H1 (cell line): ENCODE measurements at regions not wholly inside any gene's neighbourhood (a gene's known extent, or its start where the extent isn't known, plus 50 kb on each side); places are given as distances from the start of the nearest gene placed in this dataset.

ENCODE experiments used
- CTCF ChIA-PET: fragments of 300-600 bp; sonication (Branson Sonifier 250); formaldehyde crosslinking; loops from one replicate; lab custom pipeline; 2021; ENCODE audit not compliant: partially characterized antibody; lab: Charles Lee
- POLR2A ChIA-PET: fragments of 300-600 bp; sonication (Branson Sonifier 250); formaldehyde crosslinking; loops from one replicate; lab custom pipeline; 2021; ENCODE audit warnings: inconsistent platforms; ENCODE audit not compliant: partially characterized antibody; lab: Charles Lee
- DNase-seq, 2 experiments: peaks; one replicate each; pipeline versions ENCODE4 v3.0.0 to v3.0.0-alpha.2; 2010 to 2022; ENCODE audit warnings: low spot score in 2 of 2, low read depth in 1 of 2, mixed read lengths in 1 of 2
- FAIRE-seq: peaks from 2 replicates; lab custom pipeline; 2011; peaks lifted over from hg19 to GRCh38; lab: Jason Lieb, UNC
- H2AFZ ChIP-seq: 2 replicates; pipeline ENCODE4 v1.8.1; 2012; ENCODE audit warnings: low read length, inconsistent platforms
- H2AK5ac ChIP-seq: 2 replicates; pipeline ENCODE4 v1.6.1; 2013; ENCODE audit warnings: low read depth, low read length
- H2BK120ac ChIP-seq: replicated peaks from 2 replicates; pipeline ENCODE3; 2013; ENCODE audit warnings: low read depth, low read length, inconsistent platforms
- H2BK12ac ChIP-seq: 2 replicates; pipeline ENCODE4 v1.6.1; 2013; ENCODE audit warnings: low read depth, low read length
- H2BK15ac ChIP-seq: 2 replicates; pipeline ENCODE4 v1.6.1; 2013; ENCODE audit warnings: low read length
- H2BK20ac ChIP-seq: 2 replicates; pipeline ENCODE4 v1.6.1; 2013; ENCODE audit warnings: low read length
- H2BK5ac ChIP-seq: 2 replicates; pipeline ENCODE4 v1.6.1; 2013; ENCODE audit warnings: low read depth, low read length
- H3K14ac ChIP-seq: 2 replicates; pipeline ENCODE4 v1.6.1; 2013; ENCODE audit warnings: inconsistent platforms; ENCODE audit not compliant: insufficient read length
- H3K18ac ChIP-seq: 2 replicates; pipeline ENCODE4 v1.6.1; 2013; ENCODE audit warnings: low read length; ENCODE audit errors: extremely low read depth
- H3K23ac ChIP-seq: 2 replicates; pipeline ENCODE4 v1.6.1; 2013; ENCODE audit warnings: inconsistent platforms; ENCODE audit not compliant: insufficient read length
- H3K23me2 ChIP-seq: 2 replicates; pipeline ENCODE4 v1.6.1; 2013; ENCODE audit warnings: low read depth, low read length
- H3K27ac ChIP-seq: 2 replicates; pipeline ENCODE4 v1.6.1; 2011; ENCODE audit warnings: low read depth, low read length, inconsistent platforms
- H3K27me3 ChIP-seq, 4 experiments: replicated peaks in 1 of 4; 1 replicate in 1 of 4; 2 replicates in 3 of 4; pipeline versions ENCODE4 v1.6.1 to v1.8.1; 2011 to 2013; ENCODE audit warnings: low read length in 3 of 4, mild to moderate bottlenecking in 3 of 4, inconsistent platforms in 2 of 4, mixed read lengths in 2 of 4, moderate library complexity in 1 of 4; ENCODE audit not compliant: control insufficient read depth in 3 of 4, insufficient read depth in 3 of 4; ENCODE audit errors: extremely low read depth in 1 of 4
- H3K36me3 ChIP-seq, 4 experiments: 2 replicates each; pipeline versions ENCODE4 v1.6.1 to v1.8.1; 2011 to 2013; ENCODE audit warnings: mild to moderate bottlenecking in 4 of 4, low read length in 3 of 4, moderate library complexity in 2 of 4, control low read depth in 1 of 4, inconsistent platforms in 1 of 4; ENCODE audit not compliant: insufficient read depth in 4 of 4, control insufficient read depth in 2 of 4
- H3K4ac ChIP-seq: replicated peaks from 2 replicates; pipeline ENCODE3; 2013; ENCODE audit warnings: low read length, low read depth, mixed read lengths, inconsistent platforms; ENCODE audit not compliant: insufficient read length
- H3K4me1 ChIP-seq, 4 experiments: replicated peaks in 1 of 4; 1 replicate in 1 of 4; 2 replicates in 3 of 4; pipeline versions ENCODE4 v1.6.1 to v1.8.1; 2011 to 2013; ENCODE audit warnings: low read length in 3 of 4, inconsistent platforms in 2 of 4, mixed read lengths in 1 of 4; ENCODE audit not compliant: insufficient read depth in 4 of 4, control insufficient read depth in 3 of 4
- H3K4me2 ChIP-seq, 2 experiments: 2 replicates each; pipeline versions ENCODE4 v1.6.1 to v1.8.1; 2011 to 2013; ENCODE audit warnings: low read depth in 2 of 2, low read length in 2 of 2, control low read depth in 1 of 2, inconsistent platforms in 1 of 2, mild to moderate bottlenecking in 1 of 2; ENCODE audit not compliant: insufficient read depth in 1 of 2
- H3K4me3 ChIP-seq, 4 experiments: fragments of 200-600, 300-600 bp in 1 of 4; sonication (generic), shearing (Covaris generic), sonication (Bioruptor Twin) in 1 of 4; 2 replicates each; pipeline versions ENCODE4 v1.5.1 to v1.8.1; 2011 to 2016; ENCODE audit warnings: low read length in 4 of 4, low read depth in 3 of 4, control low read depth in 2 of 4, inconsistent platforms in 2 of 4, mild to moderate bottlenecking in 2 of 4, mixed read lengths in 1 of 4, moderate library complexity in 1 of 4; ENCODE audit not compliant: insufficient read depth in 2 of 4; ENCODE audit errors: extremely low read depth in 1 of 4
- H3K56ac ChIP-seq: replicated peaks from 2 replicates; pipeline ENCODE3; 2013; ENCODE audit warnings: low read depth, mild to moderate bottlenecking, mixed read lengths, low read length, inconsistent platforms; ENCODE audit not compliant: insufficient read length
- H3K79me1 ChIP-seq: 2 replicates; pipeline ENCODE4 v1.6.1; 2013; ENCODE audit warnings: low read depth, low read length, control low read depth
- H3K79me2 ChIP-seq, 2 experiments: 2 replicates each; pipeline versions ENCODE4 v1.6.1 to v1.8.1; 2012 to 2013; ENCODE audit warnings: low read length in 2 of 2, mild to moderate bottlenecking in 2 of 2, inconsistent platforms in 1 of 2; ENCODE audit not compliant: insufficient read depth in 2 of 2, control insufficient read depth in 1 of 2
- H3K9ac ChIP-seq, 4 experiments: replicated peaks in 1 of 4; 1 replicate in 1 of 4; 2 replicates in 3 of 4; pipeline versions ENCODE4 v1.6.1 to v1.8.1; 2011 to 2013; ENCODE audit warnings: low read depth in 3 of 4, low read length in 3 of 4, control low read depth in 2 of 4, mild to moderate bottlenecking in 2 of 4, moderate library complexity in 2 of 4, inconsistent platforms in 1 of 4; ENCODE audit errors: extremely low read depth in 1 of 4
- H3K9me3 ChIP-seq, 2 experiments: 2 replicates each; pipeline versions ENCODE4 v1.6.1 to v1.8.1; 2012 to 2013; ENCODE audit warnings: mild to moderate bottlenecking in 2 of 2, moderate library complexity in 2 of 2, control low read depth in 1 of 2, inconsistent platforms in 1 of 2, low read depth in 1 of 2, low read length in 1 of 2, mixed read lengths in 1 of 2; ENCODE audit not compliant: insufficient read depth in 2 of 2
- H4K20me1 ChIP-seq, 2 experiments: replicated peaks in 1 of 2; 2 replicates each; pipeline versions ENCODE3 to v1.8.1; 2011 to 2013; ENCODE audit warnings: inconsistent platforms in 2 of 2, low read length in 2 of 2, mild to moderate bottlenecking in 1 of 2; ENCODE audit not compliant: insufficient read depth in 2 of 2, control insufficient read depth in 1 of 2
- H4K5ac ChIP-seq: 2 replicates; pipeline ENCODE4 v1.6.1; 2013; ENCODE audit warnings: low read length, low read depth, mixed read lengths, inconsistent platforms; ENCODE audit not compliant: insufficient read length
- H4K8ac ChIP-seq: 2 replicates; pipeline ENCODE4 v1.8.0; 2013; ENCODE audit warnings: mild to moderate bottlenecking, moderate library complexity, low read length, inconsistent platforms; ENCODE audit not compliant: insufficient read depth; ENCODE audit errors: extremely low read depth
- H4K91ac ChIP-seq: replicated peaks from 2 replicates; pipeline ENCODE3; 2013; ENCODE audit warnings: low read length, mixed read lengths, inconsistent platforms; ENCODE audit not compliant: insufficient read length
- CHD2 ChIP-seq: IDR thresholded peaks from 2 replicates; pipeline ENCODE4 v1.6.1; 2012; ENCODE audit warnings: low read length, improper control_type of control experiment
- KDM1A ChIP-seq: fragments of 200-600, 300-600 bp; sonication (generic); IDR thresholded peaks from 2 replicates; pipeline ENCODE4 v1.7.1; 2016; ENCODE audit warnings: mild to moderate bottlenecking, low read length, borderline replicate concordance
- KDM5A ChIP-seq: fragments of 200-600 bp; IDR thresholded peaks from 2 replicates; pipeline ENCODE4 v1.7.1; 2012; ENCODE audit warnings: mild to moderate bottlenecking, low read length, inconsistent platforms, mixed read lengths
- RNF2 ChIP-seq: fragments of 200-900, 300-1000 bp; sonication (generic); IDR thresholded peaks from 2 replicates; pipeline ENCODE4 v1.7.1; 2016; ENCODE audit warnings: borderline replicate concordance, low read depth, mild to moderate bottlenecking, antibody characterized with exemption, low read length; ENCODE audit not compliant: poor library complexity, severe bottlenecking; ENCODE audit errors: missing control alignments
- SIX5 ChIP-seq: IDR thresholded peaks from 2 replicates; pipeline ENCODE4 v1.6.1; 2011; ENCODE audit warnings: mild to moderate bottlenecking, low read depth, low read length
- SP4 ChIP-seq: IDR thresholded peaks from 2 replicates; pipeline ENCODE4 v1.6.1; 2012; ENCODE audit warnings: low read length, inconsistent platforms
- WGBS, 2 experiments: shearing (Covaris generic) in 1 of 2; methylation state at CpG; one replicate each; pipeline versions ENCODE4 v1.1.6 to v1.1.7; 2013 to 2015; ENCODE audit warnings: low lambda C conversion rate in 2 of 2, mixed read lengths in 2 of 2, inconsistent platforms in 1 of 2, low coverage in 1 of 2, missing lambda C conversion rate in 1 of 2; ENCODE audit not compliant: insufficient replicate concordance in 2 of 2, insufficient coverage in 1 of 2, insufficient read length in 1 of 2; ENCODE audit errors: extremely low coverage in 1 of 2, missing lambda C conversion rate in 1 of 2; 5-methylcytosine and 5-hydroxymethylcytosine counted together

GRCh38 chr10:64312876-64313275 lies 791.7 kb downstream of the REEP3 start:
- Histone ChIP-seq H3K9ac (no peak overlapping the region), H2AFZ (no peak overlapping the region), H3K79me1 (no peaks in the 10 kb centered on the region), H3K4me2 (no peak overlapping the region), H3K23me2 (no peaks in the 10 kb centered on the region), H3K27ac (no peak overlapping the region), H4K5ac (no peak overlapping the region), H4K20me1 (no peaks in the 10 kb centered on the region), H3K27me3 (no peaks in the 10 kb centered on the region), H2BK120ac (no peak overlapping the region), H2BK20ac (no peak overlapping the region), H3K36me3 (no peaks in the 10 kb centered on the region), H4K91ac (no peak overlapping the region), H2AK5ac (no peak overlapping the region), H3K9me3 (no peaks in the 10 kb centered on the region), H3K14ac (no peak overlapping the region), H3K18ac (no peak overlapping the region), H2BK15ac (no peak overlapping the region), H3K56ac (no peak overlapping the region), H3K79me2 (no peaks in the 10 kb centered on the region), H3K4me1 (no peaks in the 10 kb centered on the region), H3K4ac (no peak overlapping the region), H3K23ac (no peak overlapping the region), H3K4me3 (no peak overlapping the region), H4K8ac (no peak overlapping the region), H2BK12ac (no peak overlapping the region), H2BK5ac (no peak overlapping the region)
- 89% methylated on average over 5 of the region's 5 CpGs; no CpG with 5 or more reads in 1 of the 2 experiments for WGBS, 2 experiments
- CTCF ChIA-PET, result no interaction called here
- POLR2A ChIA-PET, result no interaction called here
- FAIRE-seq, result no peak
- DNase-seq, result no peak
- TF ChIP-seq SIX5 (no peak), CHD2 (no peak), KDM1A (no peak), SP4 (no peak), KDM5A (no peak), RNF2 (no peak)
